HL-60 (cell line): ENCODE measurements at regions not wholly inside any gene's neighbourhood (a gene's known extent, or its start where the extent isn't known, plus 50 kb on each side); places are given as distances from the start of the nearest gene placed in this dataset.

Experiments
- DNase-seq, 2 experiments: peaks; one replicate each; pipeline ENCODE4 v3.0.0-alpha.2; 2010 to 2020; ENCODE audit warnings: low read depth in 1 of 2, low spot score in 1 of 2
- H3K27ac ChIP-seq: fragments of 250-450 bp; sonication (Bioruptor Pico); replicated peaks from 2 replicates; pipeline ENCODE4 v1.5.1; 2020; ENCODE audit warnings: mild to moderate bottlenecking, moderate library complexity
- H3K27me3 ChIP-seq: fragments of 250-450 bp; sonication (Bioruptor Pico); 2 replicates; pipeline ENCODE4 v1.5.1; 2021; ENCODE audit warnings: mild to moderate bottlenecking, moderate library complexity; ENCODE audit not compliant: insufficient read depth, poor library complexity, severe bottlenecking
- H3K4me3 ChIP-seq: replicated peaks from 2 replicates; pipeline ENCODE4 v1.5.1; 2011; ENCODE audit warnings: mild to moderate bottlenecking, control low read depth, low read length; ENCODE audit not compliant: insufficient read depth
- CTCF ChIP-seq: IDR thresholded peaks from one replicate; pipeline ENCODE4 v1.5.1; 2011; ENCODE audit warnings: low read length, control low read depth, inconsistent platforms; ENCODE audit not compliant: insufficient read depth
- GABPA ChIP-seq: IDR thresholded peaks from 2 replicates; pipeline ENCODE4 v1.6.1; 2012; ENCODE audit warnings: low read depth
- POLR2AphosphoS5 ChIP-seq: IDR thresholded peaks from 2 replicates; pipeline ENCODE4 v1.6.1; 2012; ENCODE audit warnings: low read depth
- REST ChIP-seq: IDR thresholded peaks from 2 replicates; pipeline ENCODE4 v1.6.1; 2012; ENCODE audit warnings: low read depth; ENCODE audit not compliant: insufficient replicate concordance
- SPI1 ChIP-seq: IDR thresholded peaks from 2 replicates; pipeline ENCODE4 v1.6.1; 2012; ENCODE audit warnings: low read depth, mild to moderate bottlenecking, borderline replicate concordance

GRCh38 chr2:67854103-67854743, 208.6 kb downstream of the C1D start:
- H3K27me3 ChIP-seq, result peaks cover 4% of the 10 kb centered on the region
- no peak overlapping the region for H3K4me3 ChIP-seq
- no peak overlapping the region for H3K27ac ChIP-seq
- TF ChIP-seq REST (no peak), POLR2AphosphoS5 (no peak), SPI1 (no peak), GABPA (no peak), CTCF (no peak)
- no peak for DNase-seq

DNA sequence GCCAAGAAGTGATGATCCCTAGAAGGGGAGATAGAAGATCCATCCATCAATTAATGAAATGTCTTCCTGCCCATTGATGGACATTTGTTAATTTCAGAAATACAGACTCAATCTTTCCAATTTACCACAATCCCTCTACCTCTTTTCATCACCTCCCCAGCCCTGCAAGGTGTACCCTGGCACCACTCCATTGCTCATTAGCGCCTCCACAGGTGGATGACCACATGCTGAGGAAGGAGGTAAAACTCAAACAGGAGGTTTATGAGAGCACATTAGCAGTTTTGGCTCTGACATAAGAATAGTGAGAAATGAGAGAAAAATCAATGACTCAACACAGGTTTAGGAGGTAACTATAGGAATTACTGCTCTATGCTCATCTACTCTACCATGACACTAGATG, 208.0 kb downstream of the C1D start:
- peaks cover 5% of the 10 kb centered on the region for H3K27me3 ChIP-seq
- DNase-seq, result no peak
- no peak for TF ChIP-seq SPI1
- TF ChIP-seq GABPA, result no peak
- TF ChIP-seq CTCF, result no peak
- TF ChIP-seq REST, result no peak
- no peak for TF ChIP-seq POLR2AphosphoS5
- no peak overlapping the region for H3K27ac ChIP-seq
- H3K4me3 ChIP-seq, result no peak overlapping the region

DNA sequence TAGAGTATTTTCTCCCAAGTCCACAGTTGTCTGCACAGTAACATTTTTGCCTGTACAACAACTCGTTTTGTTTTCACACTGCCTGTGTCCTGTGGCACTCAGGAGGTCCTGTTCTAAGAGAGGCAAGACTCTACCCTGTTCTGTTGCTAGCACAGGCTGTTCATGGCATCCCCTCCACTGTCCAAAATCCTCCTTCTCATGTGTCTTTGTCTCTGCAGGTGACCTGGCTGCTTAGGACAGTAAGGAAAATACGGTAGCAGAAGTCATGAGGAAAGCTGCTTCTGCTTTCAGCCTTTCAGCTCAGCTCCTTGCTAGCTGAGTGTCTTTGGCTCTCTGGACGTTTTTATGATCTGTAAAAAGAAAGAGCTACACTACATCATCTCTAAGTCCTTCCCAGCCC, 205.9 kb downstream of the C1D start:
- H3K4me3 ChIP-seq, result no peak overlapping the region
- DNase-seq, result no peak

More for the DNA sequence above, 205.9 kb downstream of the C1D start:
- Histone ChIP-seq H3K27me3 (peaks cover 7% of the 10 kb centered on the region), H3K27ac (no peak overlapping the region)
- TF ChIP-seq POLR2AphosphoS5, result no peak
- no peak for TF ChIP-seq CTCF
- no peak for TF ChIP-seq REST
- TF ChIP-seq GABPA, result no peak
- TF ChIP-seq SPI1, result no peak
